H1 (cell line): ENCODE measurements at regions not wholly inside any gene's neighbourhood (a gene's known extent, or its start where the extent isn't known, plus 50 kb on each side); places are given as distances from the start of the nearest gene placed in this dataset.

Experiments used
- CTCF ChIA-PET: fragments of 300-600 bp; sonication (Branson Sonifier 250); formaldehyde crosslinking; loops from one replicate; lab custom pipeline; 2021; ENCODE audit not compliant: partially characterized antibody; lab: Charles Lee
- POLR2A ChIA-PET: fragments of 300-600 bp; sonication (Branson Sonifier 250); formaldehyde crosslinking; loops from one replicate; lab custom pipeline; 2021; ENCODE audit warnings: inconsistent platforms; ENCODE audit not compliant: partially characterized antibody; lab: Charles Lee
- DNase-seq, 2 experiments: peaks; one replicate each; pipeline versions ENCODE4 v3.0.0 to v3.0.0-alpha.2; 2010 to 2022; ENCODE audit warnings: low spot score in 2 of 2, low read depth in 1 of 2, mixed read lengths in 1 of 2
- FAIRE-seq: peaks from 2 replicates; lab custom pipeline; 2011; peaks lifted over from hg19 to GRCh38; lab: Jason Lieb, UNC
- H2AFZ ChIP-seq: 2 replicates; pipeline ENCODE4 v1.8.1; 2012; ENCODE audit warnings: low read length, inconsistent platforms
- H2AK5ac ChIP-seq: 2 replicates; pipeline ENCODE4 v1.6.1; 2013; ENCODE audit warnings: low read depth, low read length
- H2BK120ac ChIP-seq: replicated peaks from 2 replicates; pipeline ENCODE3; 2013; ENCODE audit warnings: low read depth, low read length, inconsistent platforms
- H2BK12ac ChIP-seq: 2 replicates; pipeline ENCODE4 v1.6.1; 2013; ENCODE audit warnings: low read depth, low read length
- H2BK15ac ChIP-seq: 2 replicates; pipeline ENCODE4 v1.6.1; 2013; ENCODE audit warnings: low read length
- H2BK20ac ChIP-seq: 2 replicates; pipeline ENCODE4 v1.6.1; 2013; ENCODE audit warnings: low read length
- H2BK5ac ChIP-seq: 2 replicates; pipeline ENCODE4 v1.6.1; 2013; ENCODE audit warnings: low read depth, low read length
- H3K14ac ChIP-seq: 2 replicates; pipeline ENCODE4 v1.6.1; 2013; ENCODE audit warnings: inconsistent platforms; ENCODE audit not compliant: insufficient read length
- H3K18ac ChIP-seq: 2 replicates; pipeline ENCODE4 v1.6.1; 2013; ENCODE audit warnings: low read length; ENCODE audit errors: extremely low read depth
- H3K23ac ChIP-seq: 2 replicates; pipeline ENCODE4 v1.6.1; 2013; ENCODE audit warnings: inconsistent platforms; ENCODE audit not compliant: insufficient read length
- H3K23me2 ChIP-seq: 2 replicates; pipeline ENCODE4 v1.6.1; 2013; ENCODE audit warnings: low read depth, low read length
- H3K27ac ChIP-seq: 2 replicates; pipeline ENCODE4 v1.6.1; 2011; ENCODE audit warnings: low read depth, low read length, inconsistent platforms
- H3K27me3 ChIP-seq, 4 experiments: replicated peaks in 1 of 4; 1 replicate in 1 of 4; 2 replicates in 3 of 4; pipeline versions ENCODE4 v1.6.1 to v1.8.1; 2011 to 2013; ENCODE audit warnings: low read length in 3 of 4, mild to moderate bottlenecking in 3 of 4, inconsistent platforms in 2 of 4, mixed read lengths in 2 of 4, moderate library complexity in 1 of 4; ENCODE audit not compliant: control insufficient read depth in 3 of 4, insufficient read depth in 3 of 4; ENCODE audit errors: extremely low read depth in 1 of 4
- H3K36me3 ChIP-seq, 4 experiments: 2 replicates each; pipeline versions ENCODE4 v1.6.1 to v1.8.1; 2011 to 2013; ENCODE audit warnings: mild to moderate bottlenecking in 4 of 4, low read length in 3 of 4, moderate library complexity in 2 of 4, control low read depth in 1 of 4, inconsistent platforms in 1 of 4; ENCODE audit not compliant: insufficient read depth in 4 of 4, control insufficient read depth in 2 of 4
- H3K4ac ChIP-seq: replicated peaks from 2 replicates; pipeline ENCODE3; 2013; ENCODE audit warnings: low read length, low read depth, mixed read lengths, inconsistent platforms; ENCODE audit not compliant: insufficient read length
- H3K4me1 ChIP-seq, 4 experiments: replicated peaks in 1 of 4; 1 replicate in 1 of 4; 2 replicates in 3 of 4; pipeline versions ENCODE4 v1.6.1 to v1.8.1; 2011 to 2013; ENCODE audit warnings: low read length in 3 of 4, inconsistent platforms in 2 of 4, mixed read lengths in 1 of 4; ENCODE audit not compliant: insufficient read depth in 4 of 4, control insufficient read depth in 3 of 4
- H3K4me2 ChIP-seq, 2 experiments: 2 replicates each; pipeline versions ENCODE4 v1.6.1 to v1.8.1; 2011 to 2013; ENCODE audit warnings: low read depth in 2 of 2, low read length in 2 of 2, control low read depth in 1 of 2, inconsistent platforms in 1 of 2, mild to moderate bottlenecking in 1 of 2; ENCODE audit not compliant: insufficient read depth in 1 of 2
- H3K4me3 ChIP-seq, 4 experiments: fragments of 200-600, 300-600 bp in 1 of 4; sonication (generic), shearing (Covaris generic), sonication (Bioruptor Twin) in 1 of 4; 2 replicates each; pipeline versions ENCODE4 v1.5.1 to v1.8.1; 2011 to 2016; ENCODE audit warnings: low read length in 4 of 4, low read depth in 3 of 4, control low read depth in 2 of 4, inconsistent platforms in 2 of 4, mild to moderate bottlenecking in 2 of 4, mixed read lengths in 1 of 4, moderate library complexity in 1 of 4; ENCODE audit not compliant: insufficient read depth in 2 of 4; ENCODE audit errors: extremely low read depth in 1 of 4
- H3K56ac ChIP-seq: replicated peaks from 2 replicates; pipeline ENCODE3; 2013; ENCODE audit warnings: low read depth, mild to moderate bottlenecking, mixed read lengths, low read length, inconsistent platforms; ENCODE audit not compliant: insufficient read length
- H3K79me1 ChIP-seq: 2 replicates; pipeline ENCODE4 v1.6.1; 2013; ENCODE audit warnings: low read depth, low read length, control low read depth
- H3K79me2 ChIP-seq, 2 experiments: 2 replicates each; pipeline versions ENCODE4 v1.6.1 to v1.8.1; 2012 to 2013; ENCODE audit warnings: low read length in 2 of 2, mild to moderate bottlenecking in 2 of 2, inconsistent platforms in 1 of 2; ENCODE audit not compliant: insufficient read depth in 2 of 2, control insufficient read depth in 1 of 2
- H3K9ac ChIP-seq, 4 experiments: replicated peaks in 1 of 4; 1 replicate in 1 of 4; 2 replicates in 3 of 4; pipeline versions ENCODE4 v1.6.1 to v1.8.1; 2011 to 2013; ENCODE audit warnings: low read depth in 3 of 4, low read length in 3 of 4, control low read depth in 2 of 4, mild to moderate bottlenecking in 2 of 4, moderate library complexity in 2 of 4, inconsistent platforms in 1 of 4; ENCODE audit errors: extremely low read depth in 1 of 4
- H3K9me3 ChIP-seq, 2 experiments: 2 replicates each; pipeline versions ENCODE4 v1.6.1 to v1.8.1; 2012 to 2013; ENCODE audit warnings: mild to moderate bottlenecking in 2 of 2, moderate library complexity in 2 of 2, control low read depth in 1 of 2, inconsistent platforms in 1 of 2, low read depth in 1 of 2, low read length in 1 of 2, mixed read lengths in 1 of 2; ENCODE audit not compliant: insufficient read depth in 2 of 2
- H4K20me1 ChIP-seq, 2 experiments: replicated peaks in 1 of 2; 2 replicates each; pipeline versions ENCODE3 to v1.8.1; 2011 to 2013; ENCODE audit warnings: inconsistent platforms in 2 of 2, low read length in 2 of 2, mild to moderate bottlenecking in 1 of 2; ENCODE audit not compliant: insufficient read depth in 2 of 2, control insufficient read depth in 1 of 2
- H4K5ac ChIP-seq: 2 replicates; pipeline ENCODE4 v1.6.1; 2013; ENCODE audit warnings: low read length, low read depth, mixed read lengths, inconsistent platforms; ENCODE audit not compliant: insufficient read length
- H4K8ac ChIP-seq: 2 replicates; pipeline ENCODE4 v1.8.0; 2013; ENCODE audit warnings: mild to moderate bottlenecking, moderate library complexity, low read length, inconsistent platforms; ENCODE audit not compliant: insufficient read depth; ENCODE audit errors: extremely low read depth
- H4K91ac ChIP-seq: replicated peaks from 2 replicates; pipeline ENCODE3; 2013; ENCODE audit warnings: low read length, mixed read lengths, inconsistent platforms; ENCODE audit not compliant: insufficient read length
- ASH2L ChIP-seq: fragments of 200-600, 300-600 bp; sonication (generic); IDR thresholded peaks from one replicate; pipeline ENCODE4 v1.7.1; 2017; ENCODE audit warnings: low read length
- BCL11A ChIP-seq, 2 experiments: IDR thresholded peaks; one replicate each; pipeline ENCODE4 v1.6.1; 2011; ENCODE audit warnings: low read depth in 2 of 2, low read length in 2 of 2, mild to moderate bottlenecking in 2 of 2
- CTBP2 ChIP-seq: IDR thresholded peaks from 2 replicates; pipeline ENCODE4 v1.7.0; 2011; ENCODE audit warnings: borderline replicate concordance, mild to moderate bottlenecking, moderate library complexity, mixed read lengths, low read length; ENCODE audit not compliant: insufficient read depth, insufficient read length
- FOSL1 ChIP-seq: IDR thresholded peaks from 2 replicates; pipeline ENCODE4 v1.6.1; 2011; ENCODE audit warnings: mild to moderate bottlenecking, low read depth, low read length, moderate library complexity; ENCODE audit not compliant: insufficient read depth
- MAFK ChIP-seq: IDR thresholded peaks from 2 replicates; pipeline ENCODE4 v1.6.1; 2012; ENCODE audit warnings: low read depth, mild to moderate bottlenecking, improper control_type of control experiment, low read length
- RXRA ChIP-seq: IDR thresholded peaks from 2 replicates; pipeline ENCODE4 v1.6.1; 2011; ENCODE audit warnings: low read depth, mild to moderate bottlenecking, low read length, moderate library complexity; ENCODE audit not compliant: insufficient read depth
- SIN3A ChIP-seq, 2 experiments: IDR thresholded peaks in 1 of 2; conservative IDR thresholded peaks in 1 of 2; 2 replicates each; pipeline ENCODE4 v1.6.1; 2011 to 2012; ENCODE audit warnings: low read length in 2 of 2, improper control_type of control experiment in 1 of 2, low read depth in 1 of 2, mild to moderate bottlenecking in 1 of 2
- SIRT6 ChIP-seq: IDR thresholded peaks from one replicate; pipeline ENCODE4 v1.7.1; 2012; ENCODE audit warnings: low read length, inconsistent platforms
- TAF1 ChIP-seq: IDR thresholded peaks from 2 replicates; pipeline ENCODE4 v1.6.1; 2011; ENCODE audit warnings: mild to moderate bottlenecking, low read depth, low read length
- TAF7 ChIP-seq: optimal IDR thresholded peaks from 2 replicates; pipeline ENCODE3; 2011; ENCODE audit warnings: low read depth, mild to moderate bottlenecking, inconsistent platforms, low read length, moderate library complexity, borderline replicate concordance
- YY1 ChIP-seq: IDR thresholded peaks from 2 replicates; pipeline ENCODE4 v1.6.1; 2011; ENCODE audit warnings: low read depth, mild to moderate bottlenecking, low read length
- WGBS, 2 experiments: shearing (Covaris generic) in 1 of 2; methylation state at CpG; one replicate each; pipeline versions ENCODE4 v1.1.6 to v1.1.7; 2013 to 2015; ENCODE audit warnings: low lambda C conversion rate in 2 of 2, mixed read lengths in 2 of 2, inconsistent platforms in 1 of 2, low coverage in 1 of 2, missing lambda C conversion rate in 1 of 2; ENCODE audit not compliant: insufficient replicate concordance in 2 of 2, insufficient coverage in 1 of 2, insufficient read length in 1 of 2; ENCODE audit errors: extremely low coverage in 1 of 2, missing lambda C conversion rate in 1 of 2; 5-methylcytosine and 5-hydroxymethylcytosine counted together
- TF ChIP-seq, protein P1 (sequence below), 3 experiments: IDR thresholded peaks; 1 replicate in 2 of 3; 2 replicates in 1 of 3; pipeline versions ENCODE4 v1.5.1 to v1.6.1; 2011; ENCODE audit warnings: low read length in 3 of 3, mild to moderate bottlenecking in 3 of 3, inconsistent platforms in 2 of 3, low read depth in 1 of 3, moderate library complexity in 1 of 3; ENCODE audit not compliant: insufficient read depth in 1 of 3; ENCODE audit errors: control extremely low read depth in 1 of 3

DNA sequence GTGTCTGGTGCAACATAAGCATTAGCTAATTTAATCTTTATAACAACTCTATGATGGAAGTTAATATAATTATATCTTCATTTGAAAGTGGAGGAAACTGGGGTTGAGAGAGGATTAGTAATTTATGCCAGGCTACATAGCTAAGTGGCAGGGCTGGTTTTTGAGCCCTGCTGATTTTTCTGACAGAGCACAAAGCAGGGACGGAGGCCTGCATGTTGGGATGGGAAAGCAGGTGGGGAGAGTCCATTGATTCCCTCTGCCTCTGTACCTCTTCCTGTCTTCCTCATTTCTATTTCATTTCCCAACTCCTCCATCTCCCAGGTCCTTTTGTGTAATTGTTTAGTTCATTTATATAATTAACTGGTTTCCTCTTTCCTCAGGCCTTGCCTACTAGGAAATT is 251.6 kb upstream of the ZPLD1 start:
- no peak overlapping the region for H2BK20ac ChIP-seq
- no peak overlapping the region; the same call in 1 of the 2 replicates for H2BK5ac ChIP-seq
- no peaks in the 10 kb centered on the region for H3K27me3 ChIP-seq
- H4K8ac ChIP-seq: no peak overlapping the region
- no peaks in the 10 kb centered on the region for H3K36me3 ChIP-seq
- no peak overlapping the region for H3K4me2 ChIP-seq
- no peak overlapping the region for H3K9ac ChIP-seq
- POLR2A ChIA-PET: no interaction called here
- H4K5ac ChIP-seq: no peak overlapping the region
- CTCF ChIA-PET: interaction anchor here (0.9 to 1.5 kb wide), 3 partner anchors 17 to 380 kb away, joined by 3 to 4 read pairs (median 4); no protein-coding TSS in a partner anchor
- H3K9me3 ChIP-seq: no peaks in the 10 kb centered on the region
- H3K56ac ChIP-seq: no peak overlapping the region
- H3K27ac ChIP-seq: no peak overlapping the region
- peaks cover 0 to 19% (median 6%) of the 10 kb centered on the region in 4 experiments; a peak in 5 of 7 replicates for H3K4me1 ChIP-seq
- no peaks in the 10 kb centered on the region for H3K79me1 ChIP-seq
- no peak for FAIRE-seq
- H2BK12ac ChIP-seq: no peak overlapping the region
- no peak overlapping the region for H3K18ac ChIP-seq
- H2AFZ ChIP-seq: no peak overlapping the region
- H2AK5ac ChIP-seq: no peak overlapping the region
- no peak overlapping the region for H3K14ac ChIP-seq
- 56% methylated on average over 1 of the region's 1 CpG; no CpG with 5 or more reads in 1 of the 2 experiments for WGBS, 2 experiments
- no peak overlapping the region for H2BK120ac ChIP-seq
- no peak overlapping the region for H2BK15ac ChIP-seq
- H3K79me2 ChIP-seq: no peaks in the 10 kb centered on the region
- H3K4me3 ChIP-seq: no peak overlapping the region
- H3K4ac ChIP-seq: no peak overlapping the region
- no peak overlapping the region for H4K91ac ChIP-seq
- H3K23ac ChIP-seq: no peak overlapping the region
- H3K23me2 ChIP-seq: no peaks in the 10 kb centered on the region; the same call in 1 of the 2 replicates
- H4K20me1 ChIP-seq: no peaks in the 10 kb centered on the region
- no peak for DNase-seq
- TF ChIP-seq SIRT6: no peak
- no peak for TF ChIP-seq BCL11A (IDR thresholded peaks at IDR 0.05; ENCODE audit: low read depth in 2 of 2, low read length in 2 of 2)
- TF ChIP-seq TAF1: no peak
- TF ChIP-seq SIN3A (conservative IDR thresholded peaks at IDR 0.05 in 1 of 2, IDR thresholded peaks at IDR 0.05 in 1 of 2; ENCODE audit: low read depth in 1 of 2, low read length in 2 of 2): no peak
- TF ChIP-seq YY1: no peak
- TF ChIP-seq ASH2L: no peak
- no peak for TF ChIP-seq MAFK
- no peak for TF ChIP-seq RXRA
- no peak for TF ChIP-seq TAF7
- TF ChIP-seq, protein P1, sequence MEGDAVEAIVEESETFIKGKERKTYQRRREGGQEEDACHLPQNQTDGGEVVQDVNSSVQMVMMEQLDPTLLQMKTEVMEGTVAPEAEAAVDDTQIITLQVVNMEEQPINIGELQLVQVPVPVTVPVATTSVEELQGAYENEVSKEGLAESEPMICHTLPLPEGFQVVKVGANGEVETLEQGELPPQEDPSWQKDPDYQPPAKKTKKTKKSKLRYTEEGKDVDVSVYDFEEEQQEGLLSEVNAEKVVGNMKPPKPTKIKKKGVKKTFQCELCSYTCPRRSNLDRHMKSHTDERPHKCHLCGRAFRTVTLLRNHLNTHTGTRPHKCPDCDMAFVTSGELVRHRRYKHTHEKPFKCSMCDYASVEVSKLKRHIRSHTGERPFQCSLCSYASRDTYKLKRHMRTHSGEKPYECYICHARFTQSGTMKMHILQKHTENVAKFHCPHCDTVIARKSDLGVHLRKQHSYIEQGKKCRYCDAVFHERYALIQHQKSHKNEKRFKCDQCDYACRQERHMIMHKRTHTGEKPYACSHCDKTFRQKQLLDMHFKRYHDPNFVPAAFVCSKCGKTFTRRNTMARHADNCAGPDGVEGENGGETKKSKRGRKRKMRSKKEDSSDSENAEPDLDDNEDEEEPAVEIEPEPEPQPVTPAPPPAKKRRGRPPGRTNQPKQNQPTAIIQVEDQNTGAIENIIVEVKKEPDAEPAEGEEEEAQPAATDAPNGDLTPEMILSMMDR (IDR thresholded peaks at IDR 0.05; ENCODE audit: control extremely low read depth in 1 of 3, insufficient read depth in 1 of 3, low read depth in 1 of 3, low read length in 3 of 3): no peak
- TF ChIP-seq FOSL1: no peak
- no peak for TF ChIP-seq CTBP2
